ENCODE measurements at regions not wholly inside any gene's neighbourhood (a gene's known extent, or its start where the extent isn't known, plus 50 kb on each side); places are given as distances from the start of the nearest gene placed in this dataset.

GRCh38 chr3:94573337-94573736, 510.5 kb downstream of the NSUN3 start:
- H3K27me3 ChIP-seq (ENCODE audit: low read length), result no peaks in the 10 kb centered on the region
- H3K4me3 ChIP-seq (ENCODE audit: insufficient read depth, low read length, poor library complexity, severe bottlenecking), result no peak overlapping the region
- no peaks in the 10 kb centered on the region for H3K36me3 ChIP-seq (ENCODE audit: low read length)
- H3K9me3 ChIP-seq (ENCODE audit: insufficient read depth, low read length), result no peaks in the 10 kb centered on the region
- no peaks in the 10 kb centered on the region for H3K79me2 ChIP-seq (ENCODE audit: insufficient read depth, low read length)
- H2AFZ ChIP-seq (ENCODE audit: low read depth, low read length, severe bottlenecking), result no peak overlapping the region
- no peak overlapping the region for H3K9ac ChIP-seq (ENCODE audit: low read length)
- no peaks in the 10 kb centered on the region for H3K9me2 ChIP-seq (replicated peaks; ENCODE audit: insufficient read depth, low read length)
- no peaks in the 10 kb centered on the region for H4K20me1 ChIP-seq (ENCODE audit: low read depth, low read length)
- no peak for TF ChIP-seq CTCF (IDR thresholded peaks at IDR 0.05; ENCODE audit: insufficient read depth, low read length, poor library complexity, severe bottlenecking)
- no peak for TF ChIP-seq EZH2phosphoT487 (conservative IDR thresholded peaks at IDR 0.05; ENCODE audit: low read length)
- no peak overlapping the region for H3K27ac ChIP-seq (ENCODE audit: low read depth, low read length)
- H3F3A ChIP-seq (ENCODE audit: insufficient read depth), result no peaks in the 10 kb centered on the region
- H3K4me2 ChIP-seq (ENCODE audit: low read depth, low read length, poor library complexity, severe bottlenecking), result no peak overlapping the region

GRCh38 chr3:94587291-94587690, 524.4 kb downstream of the NSUN3 start:
- H3K9me2 ChIP-seq (replicated peaks; ENCODE audit: insufficient read depth, low read length), result 0 out of 2 replicates have a peak, but pooled peaks cover 3% of the 10 kb centered on the region
- no peaks in the 10 kb centered on the region for H3K36me3 ChIP-seq (ENCODE audit: low read length)
- no peak overlapping the region for H2AFZ ChIP-seq (ENCODE audit: low read depth, low read length, severe bottlenecking)
- no peak overlapping the region for H3K4me3 ChIP-seq (ENCODE audit: insufficient read depth, low read length, poor library complexity, severe bottlenecking)
- no peak overlapping the region for H3K27ac ChIP-seq (ENCODE audit: low read depth, low read length)
- H3K4me2 ChIP-seq (ENCODE audit: low read depth, low read length, poor library complexity, severe bottlenecking), result no peak overlapping the region
- H3K9ac ChIP-seq (ENCODE audit: low read length), result no peak overlapping the region
- H4K20me1 ChIP-seq (ENCODE audit: low read depth, low read length), result no peaks in the 10 kb centered on the region
- H3K27me3 ChIP-seq (ENCODE audit: low read length), result no peaks in the 10 kb centered on the region
- no peaks in the 10 kb centered on the region for H3K9me3 ChIP-seq (ENCODE audit: insufficient read depth, low read length)
- TF ChIP-seq EZH2phosphoT487 (conservative IDR thresholded peaks at IDR 0.05; ENCODE audit: low read length) (no peak), CTCF (IDR thresholded peaks at IDR 0.05; ENCODE audit: insufficient read depth, low read length, poor library complexity, severe bottlenecking) (no peak)
- no peaks in the 10 kb centered on the region for H3F3A ChIP-seq (ENCODE audit: insufficient read depth)
- H3K79me2 ChIP-seq (ENCODE audit: insufficient read depth, low read length), result no peaks in the 10 kb centered on the region

- Histone ChIP-seq H3K9ac (ENCODE audit: low read length) (no peak overlapping the region), H3K27ac (ENCODE audit: low read depth, low read length) (no peak overlapping the region), H2AFZ (ENCODE audit: low read depth, low read length, severe bottlenecking) (no peak overlapping the region), H3F3A (ENCODE audit: insufficient read depth) (no peaks in the 10 kb centered on the region), H3K79me2 (ENCODE audit: insufficient read depth, low read length) (no peaks in the 10 kb centered on the region), H3K4me2 (ENCODE audit: low read depth, low read length, poor library complexity, severe bottlenecking) (no peak overlapping the region), H3K9me2 (replicated peaks; ENCODE audit: insufficient read depth, low read length) (no peaks in the 10 kb centered on the region), H3K9me3 (ENCODE audit: insufficient read depth, low read length) (no peaks in the 10 kb centered on the region), H3K36me3 (ENCODE audit: low read length) (no peaks in the 10 kb centered on the region), H4K20me1 (ENCODE audit: low read depth, low read length) (no peaks in the 10 kb centered on the region), H3K4me3 (ENCODE audit: insufficient read depth, low read length, poor library complexity, severe bottlenecking) (no peak overlapping the region), H3K27me3 (ENCODE audit: low read length) (no peaks in the 10 kb centered on the region)
- TF ChIP-seq CTCF (IDR thresholded peaks at IDR 0.05; ENCODE audit: insufficient read depth, low read length, poor library complexity, severe bottlenecking) (no peak), EZH2phosphoT487 (conservative IDR thresholded peaks at IDR 0.05; ENCODE audit: low read length) (no peak)
Observed at GRCh38 chr3:94593526-94594150, 530.8 kb downstream of the NSUN3 start.
